IMR-90 (cell line): ENCODE measurements at regions not wholly inside any gene's neighbourhood (a gene's known extent, or its start where the extent isn't known, plus 50 kb on each side); places are given as distances from the start of the nearest gene placed in this dataset.
A peak's percentile ranks its signal among the peaks of the same experiment; 100 is the strongest.

ENCODE experiments used
- ATAC-seq: fragments of 200-7000 bp; cut with Tn5 transposase; 2 replicates; pipeline ENCODE4 v1.9.1; 2020; ENCODE audit warnings: low read depth, mild to moderate bottlenecking, moderate library complexity
- BruUV-seq: library from RNA; stranded (reverse); fragments of 400-500 nt; replicated peaks from 2 replicates; lab custom pipeline; 2021; lab: Mats Ljungman, UMichigan
- CTCF ChIA-PET: fragments of 300-600 bp; formaldehyde crosslinking; extraction: SDS; loops from one replicate; lab custom pipeline; 2021; ENCODE audit warnings: antibody characterized with exemption; lab: Yijun Ruan, JAX
- POLR2A ChIA-PET: fragments of 300-600 bp; sonication (Branson Sonifier 250); formaldehyde crosslinking; loops from one replicate; lab custom pipeline; 2022; ENCODE audit warnings: antibody characterized with exemption; ENCODE audit not compliant: unreplicated experiment; lab: Charles Lee
- DNase-seq: peaks from one replicate; pipeline ENCODE4 v3.0.0; 2013
- H2AFZ ChIP-seq: replicated peaks from 2 replicates; pipeline ENCODE3; 2013; ENCODE audit warnings: low read length, mild to moderate bottlenecking; ENCODE audit not compliant: poor library complexity
- H2AK5ac ChIP-seq: 2 replicates; pipeline ENCODE4 v1.6.1; 2013; ENCODE audit warnings: low read depth, low read length, inconsistent platforms
- H2AK9ac ChIP-seq: replicated peaks from 2 replicates; pipeline ENCODE3; 2013; ENCODE audit warnings: mild to moderate bottlenecking, low read depth, low read length, moderate library complexity; ENCODE audit not compliant: poor library complexity
- H2BK120ac ChIP-seq: 2 replicates; pipeline ENCODE4 v1.6.1; 2013; ENCODE audit warnings: low read depth, low read length, inconsistent platforms
- H2BK15ac ChIP-seq: 3 replicates; pipeline ENCODE4 v1.6.1; 2013; ENCODE audit warnings: low read depth, low read length, inconsistent platforms
- H2BK20ac ChIP-seq: 2 replicates; pipeline ENCODE4 v1.6.1; 2013; ENCODE audit warnings: low read depth, mild to moderate bottlenecking, inconsistent platforms, low read length, moderate library complexity
- H2BK5ac ChIP-seq: 2 replicates; pipeline ENCODE4 v1.6.1; 2013; ENCODE audit warnings: mild to moderate bottlenecking, low read depth, low read length, inconsistent platforms; ENCODE audit not compliant: poor library complexity, severe bottlenecking
- H3K14ac ChIP-seq: replicated peaks from 2 replicates; pipeline ENCODE4 v1.6.1; 2013; ENCODE audit warnings: low read depth, low read length, inconsistent platforms
- H3K18ac ChIP-seq: 2 replicates; pipeline ENCODE4 v1.6.1; 2013; ENCODE audit warnings: low read depth, low read length, control low read depth
- H3K23ac ChIP-seq: 2 replicates; pipeline ENCODE4 v1.6.1; 2013; ENCODE audit warnings: low read depth, low read length, inconsistent platforms
- H3K27ac ChIP-seq: 2 replicates; pipeline ENCODE4 v1.5.1; 2013; ENCODE audit warnings: mild to moderate bottlenecking, control low read depth, low read length; ENCODE audit not compliant: insufficient read depth
- H3K27me3 ChIP-seq: 2 replicates; pipeline ENCODE4 v1.6.1; 2013; ENCODE audit warnings: low read length; ENCODE audit not compliant: control insufficient read depth, insufficient read depth
- H3K36me3 ChIP-seq: 2 replicates; pipeline ENCODE4 v1.6.1; 2013; ENCODE audit warnings: low read length, mixed read lengths; ENCODE audit not compliant: control insufficient read depth, insufficient read depth
- H3K4ac ChIP-seq: 2 replicates; pipeline ENCODE4 v1.6.1; 2013; ENCODE audit warnings: low read depth, low read length, inconsistent platforms
- H3K4me1 ChIP-seq: 2 replicates; pipeline ENCODE4 v1.6.1; 2013; ENCODE audit warnings: low read length, mixed read lengths; ENCODE audit not compliant: control insufficient read depth, insufficient read depth
- H3K4me2 ChIP-seq: 2 replicates; pipeline ENCODE4 v1.6.1; 2013; ENCODE audit warnings: low read depth, mild to moderate bottlenecking, control low read depth, low read length, moderate library complexity
- H3K4me3 ChIP-seq: 2 replicates; pipeline ENCODE4 v1.5.1; 2013; ENCODE audit warnings: low read depth, mild to moderate bottlenecking, control low read depth, low read length, moderate library complexity; ENCODE audit not compliant: insufficient read depth
- H3K56ac ChIP-seq: 2 replicates; pipeline ENCODE4 v1.6.1; 2013; ENCODE audit warnings: low read length, inconsistent platforms; ENCODE audit not compliant: insufficient read depth; ENCODE audit errors: extremely low read depth
- H3K79me1 ChIP-seq, 2 experiments: 2 replicates each; pipeline ENCODE4 v1.6.1; 2013; ENCODE audit warnings: low read length in 2 of 2, inconsistent platforms in 1 of 2, low read depth in 1 of 2
- H3K9ac ChIP-seq: 2 replicates; pipeline ENCODE4 v1.6.1; 2013; ENCODE audit warnings: low read depth, low read length, control low read depth
- H3K9me1 ChIP-seq: 2 replicates; pipeline ENCODE4 v1.6.1; 2013; ENCODE audit warnings: low read length, inconsistent platforms; ENCODE audit not compliant: insufficient read depth
- H3K9me3 ChIP-seq: 2 replicates; pipeline ENCODE4 v1.6.1; 2013; ENCODE audit warnings: low read length; ENCODE audit not compliant: control insufficient read depth, insufficient read depth
- H4K20me1 ChIP-seq: 2 replicates; pipeline ENCODE4 v1.6.1; 2013; ENCODE audit warnings: low read length, inconsistent platforms; ENCODE audit not compliant: insufficient read depth
- H4K5ac ChIP-seq: 2 replicates; pipeline ENCODE4 v1.6.1; 2013; ENCODE audit warnings: mild to moderate bottlenecking, low read depth, low read length, control low read depth
- H4K8ac ChIP-seq, 2 experiments: 2 replicates each; pipeline ENCODE4 v1.6.1; 2013; ENCODE audit warnings: low read depth in 2 of 2, low read length in 2 of 2, control low read depth in 1 of 2, inconsistent platforms in 1 of 2
- H4K91ac ChIP-seq: 2 replicates; pipeline ENCODE4 v1.6.1; 2013; ENCODE audit warnings: low read depth, low read length, inconsistent platforms; ENCODE audit not compliant: insufficient read depth
- FOS ChIP-seq: fragments of 150-350 bp; IDR thresholded peaks from 2 replicates; pipeline ENCODE4 v1.6.1; 2016; ENCODE audit warnings: low read depth, low read length
- MAZ ChIP-seq: IDR thresholded peaks from 2 replicates; pipeline ENCODE4 v1.6.1; 2012; ENCODE audit warnings: low read depth, mild to moderate bottlenecking, low read length, improper control_type of control experiment, moderate library complexity, borderline replicate concordance
- MXI1 ChIP-seq: IDR thresholded peaks from 2 replicates; pipeline ENCODE4 v1.6.1; 2012; ENCODE audit warnings: low read depth, mild to moderate bottlenecking, low read length, moderate library complexity, borderline replicate concordance
- NFE2L2 ChIP-seq: fragments of 150-350 bp; IDR thresholded peaks from 2 replicates; pipeline ENCODE4 v1.6.1; 2016; ENCODE audit warnings: low read depth, mild to moderate bottlenecking, low read length
- RAD21 ChIP-seq: IDR thresholded peaks from 2 replicates; pipeline ENCODE4 v1.6.1; 2012; ENCODE audit warnings: low read length, improper control_type of control experiment
- SMC3 ChIP-seq: fragments of 150-350 bp; IDR thresholded peaks from 2 replicates; pipeline ENCODE4 v1.6.1; 2016; ENCODE audit warnings: low read depth, mild to moderate bottlenecking, antibody characterized with exemption, low read length, moderate library complexity
- WGBS, 2 experiments: methylation state at CpG; one replicate each; pipeline versions ENCODE4 v1.1.5 to v1.1.7; 2013; ENCODE audit warnings: missing lambda C conversion rate in 2 of 2; ENCODE audit not compliant: insufficient read length in 1 of 2; ENCODE audit errors: extremely low coverage in 2 of 2; 5-methylcytosine and 5-hydroxymethylcytosine counted together
- dilution Hi-C: fragments of 300-500 bp; cut with HindIII; formaldehyde crosslinking; loops from one replicate; pipeline ENCODE4 v1.14.3; 2018; ENCODE audit warnings: low sequenced_read_pairs; ENCODE audit not compliant: unreplicated experiment
- in situ Hi-C: fragments of 300-500 bp; cut with MboI; formaldehyde crosslinking; loops from 3 replicates; pipeline ENCODE4 v1.14.3; 2019; ENCODE audit warnings: low sequenced_read_pairs, inconsistent platforms, mixed read lengths
- intact Hi-C: fragments of 100-400 bp; cut with micrococcal nuclease; formaldehyde crosslinking; loops from 2 replicates; pipeline ENCODE4 v1.10.0; 2022

DNA sequence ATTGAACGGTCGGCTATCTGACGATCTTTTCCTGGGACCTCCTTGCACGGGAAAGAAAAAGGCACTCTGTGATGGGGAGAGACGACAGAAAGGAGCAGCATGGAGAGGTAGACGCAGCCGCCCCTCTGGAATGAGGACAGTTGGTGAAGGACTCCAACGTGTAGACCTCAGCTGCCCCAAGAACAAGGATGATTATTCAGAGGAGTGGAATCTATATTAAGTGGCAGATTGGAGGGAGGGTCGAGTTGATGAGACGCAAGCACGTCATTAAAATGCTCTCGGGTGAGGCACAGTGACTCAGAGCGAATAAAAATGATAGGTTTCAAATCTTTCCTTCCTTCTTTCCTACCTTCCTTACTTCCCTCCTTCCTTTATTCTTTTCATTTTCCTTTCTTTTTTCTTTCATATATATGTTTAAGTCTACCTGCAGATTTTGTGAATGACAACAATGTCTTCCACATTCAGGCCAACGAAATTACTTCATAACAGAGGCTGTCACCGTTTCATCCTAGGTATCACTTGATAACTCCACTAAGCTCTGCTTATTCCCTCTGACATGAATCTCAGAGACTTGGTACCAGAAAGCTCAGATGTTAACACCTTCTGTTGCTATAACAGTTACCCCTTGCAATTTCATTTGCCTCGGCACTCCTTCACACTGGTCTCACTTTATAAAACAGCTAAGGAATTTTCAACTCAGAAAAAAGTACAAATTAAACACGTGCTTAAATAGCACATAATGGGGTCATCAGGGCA, 110.0 kb upstream of the PPARGC1A start:
- peak; percentile 62 for DNase-seq

More for the DNA sequence above, 110.0 kb upstream of the PPARGC1A start:
- dilution Hi-C loops, result no loop called here
- peaks cover 1% of the 10 kb centered on the region; the same call in 1 of the 2 replicates for H3K4me1 ChIP-seq
- BruUV-seq, result no TSS peak
- no peaks in the 10 kb centered on the region for H3K27me3 ChIP-seq
- intact Hi-C loops, result no loop called here
- no peaks in the 10 kb centered on the region for H4K20me1 ChIP-seq
- H2BK15ac ChIP-seq, result no peak overlapping the region; the same call in 2 of the 3 replicates
- no peak overlapping the region; the same call in 1 of the 2 replicates for H3K4me2 ChIP-seq
- ChIA-PET CTCF (interaction anchor here (0.6 to 1.1 kb wide), 2 partner anchors 9 to 260 kb away, joined by 3 read pairs; no protein-coding TSS in a partner anchor), POLR2A (no interaction called here)
- no peak overlapping the region for H2AK5ac ChIP-seq
- no peak overlapping the region for H3K4me3 ChIP-seq
- H3K4ac ChIP-seq, result no peak overlapping the region
- ATAC-seq, result no peak
- H3K18ac ChIP-seq, result no peak overlapping the region; the same call in 1 of the 2 replicates
- H2AFZ ChIP-seq, result peak overlapping the region; percentile 15
- H4K8ac ChIP-seq, result 0 out of 4 replicates have a peak overlapping the region, but pooled peaks of 1 of the 2 experiments have one; percentile 5
- no peak overlapping the region for H2BK120ac ChIP-seq
- H4K5ac ChIP-seq, result no peak overlapping the region
- H2BK5ac ChIP-seq, result no peak overlapping the region
- no peak overlapping the region for H3K23ac ChIP-seq
- H2AK9ac ChIP-seq, result no peak overlapping the region
- H3K9ac ChIP-seq, result no peak overlapping the region
- H3K27ac ChIP-seq, result no peak overlapping the region
- WGBS, 2 experiments, result 86% methylated on average over 5 of the region's 17 CpGs; no CpG with 5 or more reads in 1 of the 2 experiments
- H3K36me3 ChIP-seq, result no peaks in the 10 kb centered on the region
- no peaks in the 10 kb centered on the region for H3K79me1 ChIP-seq
- no peak overlapping the region for H4K91ac ChIP-seq
- H3K9me1 ChIP-seq, result no peaks in the 10 kb centered on the region
- no peak overlapping the region for H3K56ac ChIP-seq
- peak overlapping the region; percentile 5; the same call in 1 of the 2 replicates for H2BK20ac ChIP-seq
- H3K14ac ChIP-seq, result no peak overlapping the region
- in situ Hi-C loops, result no loop called here
- TF ChIP-seq NFE2L2 (no peak), MAZ (no peak), MXI1 (no peak), SMC3 (no peak), RAD21 (no peak), FOS (no peak)
- H3K9me3 ChIP-seq, result no peaks in the 10 kb centered on the region
